Mucosa of stomach (tissue), 1 donor: ENCODE measurements at regions not wholly inside any gene's neighbourhood (a gene's known extent, or its start where the extent isn't known, plus 50 kb on each side); places are given as distances from the start of the nearest gene placed in this dataset.

Experiments
- H3K27me3 ChIP-seq: one replicate; pipeline ENCODE4 v1.7.0; 2013; ENCODE audit warnings: mild to moderate bottlenecking, low read length; ENCODE audit not compliant: control insufficient read depth, insufficient read depth
- H3K36me3 ChIP-seq: one replicate; pipeline ENCODE4 v1.7.0; 2013; ENCODE audit warnings: low read length; ENCODE audit not compliant: control insufficient read depth, insufficient read depth
- H3K4me1 ChIP-seq: one replicate; pipeline ENCODE4 v1.7.0; 2013; ENCODE audit warnings: mild to moderate bottlenecking, low read length; ENCODE audit not compliant: control insufficient read depth, insufficient read depth
- H3K4me3 ChIP-seq: one replicate; pipeline ENCODE4 v1.7.0; 2013; ENCODE audit warnings: low read length
- H3K9ac ChIP-seq: one replicate; pipeline ENCODE4 v1.7.0; 2013; ENCODE audit warnings: mild to moderate bottlenecking, low read length, moderate library complexity
- H3K9me3 ChIP-seq: one replicate; pipeline ENCODE4 v1.7.0; 2013; ENCODE audit warnings: mild to moderate bottlenecking, low read length, moderate library complexity; ENCODE audit not compliant: control insufficient read depth
- donor health status: Pancreatic carcinoma.

- H3K9ac ChIP-seq: no peak overlapping the region
- H3K9me3 ChIP-seq: no peaks in the 10 kb centered on the region
- peaks cover 7% of the 10 kb centered on the region for H3K27me3 ChIP-seq
- H3K4me3 ChIP-seq: no peak overlapping the region
- H3K4me1 ChIP-seq: no peaks in the 10 kb centered on the region
- no peaks in the 10 kb centered on the region for H3K36me3 ChIP-seq
Measured at GRCh38 chr5:74034733-74035132, 408.7 kb downstream of the ARHGEF28 start.

GRCh38 chr5:74032617-74033016 lies 406.6 kb downstream of the ARHGEF28 start:
- Histone ChIP-seq H3K27me3 (peaks cover 7% of the 10 kb centered on the region), H3K4me1 (no peaks in the 10 kb centered on the region), H3K9ac (no peak overlapping the region)

GRCh38 chr5:74031536-74031935 lies 405.5 kb downstream of the ARHGEF28 start:
- Histone ChIP-seq H3K9ac (no peak overlapping the region), H3K36me3 (no peaks in the 10 kb centered on the region), H3K27me3 (peaks cover 7% of the 10 kb centered on the region), H3K4me3 (no peak overlapping the region), H3K4me1 (no peaks in the 10 kb centered on the region), H3K9me3 (no peaks in the 10 kb centered on the region)

More at GRCh38 chr5:74032617-74033016, 406.6 kb downstream of the ARHGEF28 start:
- no peak overlapping the region for H3K4me3 ChIP-seq
- no peaks in the 10 kb centered on the region for H3K9me3 ChIP-seq
- no peaks in the 10 kb centered on the region for H3K36me3 ChIP-seq

DNA sequence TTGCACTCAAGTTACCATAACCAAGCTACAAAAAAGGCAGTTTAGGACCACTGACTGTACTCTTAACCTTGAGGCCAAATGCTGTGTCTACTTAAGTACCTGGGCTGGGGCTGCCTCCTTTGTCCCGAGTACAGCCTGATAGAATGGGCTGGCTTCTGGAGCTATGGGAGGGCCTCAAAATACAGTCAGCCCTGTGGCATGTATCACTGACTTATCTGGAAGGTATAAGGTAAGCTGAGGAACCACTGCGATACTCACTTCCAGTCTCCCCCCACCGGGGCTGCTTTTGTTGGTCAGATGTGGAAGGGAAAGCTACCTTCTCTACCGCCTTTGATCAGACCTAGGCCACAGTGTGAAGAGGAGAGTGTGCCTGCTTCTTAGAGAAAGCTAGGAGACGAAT lies 404.8 kb downstream of the ARHGEF28 start:
- Histone ChIP-seq H3K9me3 (no peaks in the 10 kb centered on the region), H3K27me3 (peaks cover 7% of the 10 kb centered on the region), H3K9ac (no peak overlapping the region), H3K4me1 (no peaks in the 10 kb centered on the region), H3K36me3 (no peaks in the 10 kb centered on the region), H3K4me3 (no peak overlapping the region)

DNA sequence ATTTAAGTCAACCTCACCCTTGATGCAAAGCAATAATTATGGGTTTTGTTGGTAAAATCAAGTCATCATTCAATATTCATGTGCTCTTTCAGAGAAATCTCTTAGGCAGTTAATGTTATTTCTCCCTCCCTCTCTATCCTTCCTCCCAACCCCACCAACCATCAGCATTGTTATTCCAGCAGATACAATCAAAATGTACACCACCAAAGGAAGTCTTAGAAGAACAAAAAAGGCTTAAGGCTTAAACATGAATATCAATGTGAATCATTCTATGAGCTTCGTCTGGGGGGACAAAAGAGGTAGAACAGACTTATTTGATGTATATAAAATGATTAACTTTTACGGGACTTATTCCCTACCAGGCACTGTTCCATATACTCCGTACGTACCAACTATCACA lies 404.4 kb downstream of the ARHGEF28 start:
- Histone ChIP-seq H3K4me3 (no peak overlapping the region), H3K27me3 (peaks cover 7% of the 10 kb centered on the region), H3K36me3 (no peaks in the 10 kb centered on the region), H3K9ac (no peak overlapping the region), H3K9me3 (no peaks in the 10 kb centered on the region), H3K4me1 (no peaks in the 10 kb centered on the region)

DNA sequence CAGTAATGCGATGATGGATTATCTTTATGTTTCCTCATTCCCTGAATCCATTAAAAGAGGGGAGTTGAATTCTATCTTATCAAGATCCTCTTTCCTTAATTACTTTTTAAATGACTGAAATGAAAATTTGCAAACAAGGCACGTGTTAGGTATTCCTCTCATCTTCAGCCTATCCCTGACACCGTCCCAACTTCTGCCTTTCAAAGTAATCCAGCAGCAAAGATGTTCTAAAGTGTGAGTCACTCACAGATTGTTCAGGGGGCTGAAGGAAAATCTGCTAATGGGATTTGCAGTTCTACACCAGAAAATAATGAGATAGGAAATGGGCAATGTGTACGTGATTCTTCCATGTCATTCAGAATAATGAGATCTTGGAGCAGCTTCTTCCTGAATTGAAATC lies 403.0 kb downstream of the ARHGEF28 start:
- Histone ChIP-seq H3K9ac (no peak overlapping the region), H3K9me3 (no peaks in the 10 kb centered on the region), H3K4me1 (no peaks in the 10 kb centered on the region), H3K36me3 (no peaks in the 10 kb centered on the region), H3K27me3 (peaks cover 7% of the 10 kb centered on the region), H3K4me3 (no peak overlapping the region)

- H3K9ac ChIP-seq: no peak overlapping the region
- no peaks in the 10 kb centered on the region for H3K4me1 ChIP-seq
- no peak overlapping the region for H3K4me3 ChIP-seq
- H3K27me3 ChIP-seq: peaks cover 7% of the 10 kb centered on the region
- no peaks in the 10 kb centered on the region for H3K36me3 ChIP-seq
- H3K9me3 ChIP-seq: no peaks in the 10 kb centered on the region
Measured at GRCh38 chr5:74028406-74028805, 402.4 kb downstream of the ARHGEF28 start.

- no peak overlapping the region for H3K9ac ChIP-seq
- no peaks in the 10 kb centered on the region for H3K9me3 ChIP-seq
- no peaks in the 10 kb centered on the region for H3K36me3 ChIP-seq
- peaks cover 7% of the 10 kb centered on the region for H3K27me3 ChIP-seq
- H3K4me3 ChIP-seq: no peak overlapping the region
- no peaks in the 10 kb centered on the region for H3K4me1 ChIP-seq
Measured at GRCh38 chr5:74027732-74028338, 401.8 kb downstream of the ARHGEF28 start.

- H3K9ac ChIP-seq: no peak overlapping the region
- H3K27me3 ChIP-seq: peaks cover 7% of the 10 kb centered on the region
- no peak overlapping the region for H3K4me3 ChIP-seq
- no peaks in the 10 kb centered on the region for H3K4me1 ChIP-seq
- no peaks in the 10 kb centered on the region for H3K9me3 ChIP-seq
- H3K36me3 ChIP-seq: no peaks in the 10 kb centered on the region
Measured at GRCh38 chr5:74026310-74026709, 400.3 kb downstream of the ARHGEF28 start.

- no peaks in the 10 kb centered on the region for H3K4me1 ChIP-seq
- no peak overlapping the region for H3K4me3 ChIP-seq
- no peaks in the 10 kb centered on the region for H3K9me3 ChIP-seq
- H3K36me3 ChIP-seq: no peaks in the 10 kb centered on the region
- no peak overlapping the region for H3K9ac ChIP-seq
- H3K27me3 ChIP-seq: no peaks in the 10 kb centered on the region
Measured at GRCh38 chr5:74021126-74021525, 395.1 kb downstream of the ARHGEF28 start.

- Histone ChIP-seq H3K27me3 (no peaks in the 10 kb centered on the region), H3K36me3 (no peaks in the 10 kb centered on the region), H3K4me3 (no peak overlapping the region), H3K9ac (no peak overlapping the region), H3K4me1 (no peaks in the 10 kb centered on the region), H3K9me3 (no peaks in the 10 kb centered on the region)
Measured at GRCh38 chr5:74020503-74020902, 394.5 kb downstream of the ARHGEF28 start.

- Histone ChIP-seq H3K27me3 (no peaks in the 10 kb centered on the region), H3K9me3 (no peaks in the 10 kb centered on the region), H3K4me3 (no peak overlapping the region), H3K36me3 (no peaks in the 10 kb centered on the region), H3K4me1 (no peaks in the 10 kb centered on the region), H3K9ac (no peak overlapping the region)
Measured at GRCh38 chr5:74019923-74020322, 393.9 kb downstream of the ARHGEF28 start.

GRCh38 chr5:74017786-74018211 lies 391.8 kb downstream of the ARHGEF28 start:
- no peak overlapping the region for H3K4me3 ChIP-seq
- no peaks in the 10 kb centered on the region for H3K27me3 ChIP-seq
- H3K9me3 ChIP-seq: no peaks in the 10 kb centered on the region
- H3K4me1 ChIP-seq: no peaks in the 10 kb centered on the region
- no peaks in the 10 kb centered on the region for H3K36me3 ChIP-seq
- no peak overlapping the region for H3K9ac ChIP-seq
